Ovary (tissue), 7 donors: ENCODE measurements at regions not wholly inside any gene's neighbourhood (a gene's known extent, or its start where the extent isn't known, plus 50 kb on each side); places are given as distances from the start of the nearest gene placed in this dataset.
A peak's percentile ranks its signal among the peaks of the same experiment; 100 is the strongest.

Experiments
- DNase-seq, 5 donors: peaks; one replicate each; pipeline ENCODE4 v3.0.0-alpha.2; 2019 to 2020
- H3K27ac ChIP-seq, 2 donors: fragments of 200-600 bp; one replicate each; pipeline versions ENCODE4 v1.5.1 to v1.8.0; 2019 to 2022
- H3K27me3 ChIP-seq: fragments of 200-600 bp; one replicate; pipeline ENCODE4 v1.8.0; 2022
- H3K36me3 ChIP-seq: fragments of 200-600 bp; sonication (generic); one replicate; pipeline ENCODE4 v1.5.1; 2019
- H3K4me1 ChIP-seq: one replicate; pipeline ENCODE4 v1.8.1; 2013; ENCODE audit warnings: mild to moderate bottlenecking, moderate library complexity; ENCODE audit not compliant: insufficient read depth
- H3K4me3 ChIP-seq: fragments of 200-600 bp; sonication (generic); one replicate; pipeline ENCODE4 v1.5.1; 2017
- H3K9me3 ChIP-seq, 2 donors: fragments of 200-600 bp in 1 of 2; sonication (generic) in 1 of 2; one replicate each; pipeline versions ENCODE4 v1.5.1 to v1.8.1; 2013 to 2019; ENCODE audit warnings: mild to moderate bottlenecking in 1 of 2, moderate library complexity in 1 of 2
- CTCF ChIP-seq, 3 donors: fragments of 450-650 bp in 2 of 3; fragments of 200-600 bp in 1 of 3; IDR thresholded peaks; one replicate each; pipeline versions ENCODE4 v1.5.1 to v1.8.0; 2016 to 2022; ENCODE audit warnings: antibody characterized with exemption in 3 of 3, mild to moderate bottlenecking in 1 of 3
- EP300 ChIP-seq: sonication (generic); formaldehyde crosslinking; IDR thresholded peaks from one replicate; pipeline ENCODE4 v1.6.1; 2017; ENCODE audit warnings: antibody characterized with exemption
- POLR2A ChIP-seq: fragments of 450-650 bp; IDR thresholded peaks from one replicate; pipeline ENCODE4 v1.6.1; 2017; ENCODE audit warnings: antibody characterized with exemption, mild to moderate bottlenecking, moderate library complexity
- WGBS, 3 donors: extraction: QIAGEN DNeasy Blood & Tissue Kit in 1 of 3; methylation state at CpG; one replicate each; pipeline versions ENCODE4 v1.1.5 to v1.1.7; 2013 to 2017; 5-methylcytosine and 5-hydroxymethylcytosine counted together
- intact Hi-C, 4 donors: fragments of 100-400 bp; cut with DNase I; formaldehyde crosslinking; loops; one replicate each; pipeline versions ENCODE4 v1.11.0 to v1.15.1; 2022 to 2023
- donor health status: DM: no; HTN: no; CAD: no; lungs with moderate emphysema.
- donor health status: DM: no; HTN: no; CAD: no.
- donor health status: Bipolar disorder and iron deficiency.
- donor health status: DM: no; HTN: no; CAD: no.
- donor health status: DM: yes; HTN: yes; CAD: no.

- Histone ChIP-seq H3K27ac (no peak overlapping the region), H3K4me3 (no peak overlapping the region), H3K9me3 (no peaks in the 10 kb centered on the region), H3K4me1 (peaks cover 3% of the 10 kb centered on the region), H3K36me3 (no peaks in the 10 kb centered on the region), H3K27me3 (no peaks in the 10 kb centered on the region)
- intact Hi-C loops, result no loop called here
- DNase-seq, result no peak
- 12 to 37% (median 25%) methylated on average over 1 of the region's 1 CpG for WGBS, 3 donors
- TF ChIP-seq CTCF (IDR thresholded peaks at IDR 0.05), result no peak
- TF ChIP-seq POLR2A, result no peak
- TF ChIP-seq EP300, result no peak
Measured at GRCh38 chr3:174436367-174436766, 422.8 kb upstream of the NAALADL2 start.

DNA sequence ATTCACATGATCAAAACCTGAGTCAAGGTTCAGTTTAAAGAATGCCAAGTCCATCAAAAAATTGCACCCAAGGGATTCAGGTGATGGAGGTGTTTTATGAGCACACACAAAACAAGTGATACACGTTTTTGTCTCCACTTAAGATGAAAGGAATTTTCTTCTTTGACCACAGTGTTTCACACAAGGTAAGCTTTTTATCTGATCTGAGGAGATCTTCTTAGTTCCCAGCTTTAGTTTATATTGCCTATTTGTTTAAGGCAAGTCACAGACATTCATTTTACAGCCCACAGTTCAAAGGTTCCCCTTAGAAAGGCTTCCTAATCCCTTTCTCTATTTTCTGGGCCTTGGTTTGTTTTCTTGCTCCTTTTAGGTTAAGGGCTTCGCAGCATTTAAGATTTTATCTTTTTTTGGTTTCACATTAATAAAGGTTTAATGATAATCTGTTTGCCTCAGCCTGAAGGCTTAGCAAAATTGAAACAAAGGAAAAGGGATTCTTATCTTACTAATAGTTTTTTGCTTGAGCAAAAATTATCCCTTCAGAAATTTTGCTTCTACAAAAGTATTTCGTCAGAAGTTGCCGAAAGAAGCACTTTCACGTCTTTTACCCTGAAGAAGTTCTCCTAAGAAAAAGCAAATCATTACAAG lies 420.5 kb upstream of the NAALADL2 start:
- TF ChIP-seq EP300 (no peak), POLR2A (no peak), CTCF (IDR thresholded peaks at IDR 0.05) (no peak)
- DNase-seq, result no peak
- H3K4me3 ChIP-seq, result peak overlapping the region; percentile 74
- no peaks in the 10 kb centered on the region for H3K27me3 ChIP-seq
- no peaks in the 10 kb centered on the region for H3K36me3 ChIP-seq
- peaks cover 5% of the 10 kb centered on the region for H3K4me1 ChIP-seq
- H3K9me3 ChIP-seq, result no peaks in the 10 kb centered on the region
- WGBS, 3 donors, result 39 to 45% (median 39%) methylated on average over 5 of the region's 5 CpGs
- peak overlapping the region in 1 of 2 donors; percentile 100 for H3K27ac ChIP-seq
- intact Hi-C loops, result no loop called here

DNA sequence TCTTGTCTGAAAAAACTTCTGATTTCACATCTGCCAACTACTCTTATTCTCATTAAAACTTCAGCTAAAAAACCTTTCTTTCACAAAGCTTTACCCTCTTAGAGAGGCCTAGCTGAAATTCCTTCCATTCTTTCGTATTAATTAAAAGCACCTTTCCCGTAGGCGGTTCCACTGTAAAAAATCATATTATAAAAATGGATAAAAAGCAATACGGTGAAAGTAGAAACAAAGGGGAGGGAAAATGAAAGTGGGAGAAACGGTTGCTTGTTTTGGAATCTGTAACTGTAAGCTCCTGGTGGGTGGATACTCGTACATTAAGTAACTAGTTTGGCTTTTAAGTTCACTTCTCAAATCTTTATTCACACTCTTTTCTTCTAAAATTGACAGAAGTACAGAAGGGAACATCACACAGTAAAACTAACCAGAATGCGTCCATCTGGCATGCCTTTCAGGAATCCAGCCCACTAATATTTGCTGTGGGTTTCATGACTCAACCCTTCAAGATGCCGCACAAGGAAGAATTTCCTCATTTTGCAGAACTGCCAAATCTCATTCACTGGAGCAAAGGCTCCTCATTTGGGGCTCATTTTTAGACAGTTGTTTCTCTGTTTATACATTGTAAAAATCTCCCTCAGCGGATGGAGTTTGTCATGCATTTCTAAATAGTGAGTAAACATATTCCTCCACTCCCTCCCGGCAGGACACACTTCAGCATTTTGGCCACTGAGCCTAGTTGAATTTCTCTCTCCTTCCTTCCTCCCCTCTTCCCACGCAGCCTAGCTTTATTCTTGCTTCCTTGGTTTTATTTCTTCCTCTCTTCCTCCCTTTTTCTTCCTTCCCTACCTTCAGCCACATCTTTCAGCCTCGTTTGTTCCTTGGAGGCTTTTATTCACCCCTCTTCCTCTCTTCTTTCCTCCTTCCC lies 419.5 kb upstream of the NAALADL2 start:
- no peaks in the 10 kb centered on the region for H3K9me3 ChIP-seq
- H3K27me3 ChIP-seq, result no peaks in the 10 kb centered on the region
- intact Hi-C loops, result loop anchor here in 1 of 4 donors (10.0 kb wide), 1 partner anchor 1045 kb away; the partner anchor contains the start of gene NLGN1
- H3K36me3 ChIP-seq, result no peaks in the 10 kb centered on the region
- H3K4me3 ChIP-seq, result peak overlapping the region; percentile 74
- DNase-seq, result peak in 4 of 5 donors; percentile 17 to 32 (median 26)
- TF ChIP-seq EP300 (no peak), CTCF (IDR thresholded peaks at IDR 0.05) (no peak), POLR2A (no peak)
- peak overlapping the region; percentile 31 to 100 for H3K27ac ChIP-seq
- peaks cover 5% of the 10 kb centered on the region for H3K4me1 ChIP-seq
- 4 to 15% (median 6%) methylated on average over 12 of the region's 12 CpGs for WGBS, 3 donors

DNA sequence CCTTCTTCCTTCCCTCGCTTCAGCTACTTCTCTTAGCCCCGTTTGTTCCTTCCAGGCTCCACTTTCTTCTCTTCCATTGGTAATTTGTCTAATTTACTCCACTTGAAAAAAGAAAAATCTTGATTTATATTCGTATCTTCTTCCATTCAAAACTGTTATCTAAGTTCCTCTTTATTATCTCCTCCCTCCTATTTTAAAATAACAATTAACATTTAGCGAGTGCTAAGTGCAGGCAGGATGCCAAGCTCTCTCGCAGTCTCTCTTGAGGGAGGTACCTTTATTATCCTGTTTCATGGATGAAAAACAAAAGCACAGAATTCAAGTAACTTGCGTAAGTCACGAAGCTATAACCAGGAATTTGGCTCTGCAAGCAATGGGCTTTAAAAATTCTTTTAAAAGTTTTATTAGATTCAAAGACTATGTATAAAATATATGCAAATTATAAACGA lies 418.9 kb upstream of the NAALADL2 start:
- no peaks in the 10 kb centered on the region for H3K36me3 ChIP-seq
- DNase-seq, result peak; percentile 45 to 69 (median 46)
- TF ChIP-seq POLR2A (no peak), EP300 (no peak), CTCF (IDR thresholded peaks at IDR 0.05) (no peak)
- peaks cover 5% of the 10 kb centered on the region for H3K4me1 ChIP-seq
- H3K9me3 ChIP-seq, result no peaks in the 10 kb centered on the region
- no peaks in the 10 kb centered on the region for H3K27me3 ChIP-seq
- intact Hi-C loops, result loop anchor here in 1 of 4 donors (10.0 kb wide), 1 partner anchor 1045 kb away; the partner anchor contains the start of gene NLGN1
- H3K4me3 ChIP-seq, result peak overlapping the region; percentile 74
- 0 to 2% (median 1%) methylated on average over 8 of the region's 8 CpGs for WGBS, 3 donors
- peak overlapping the region; percentile 99 to 100 for H3K27ac ChIP-seq
